IMR-90 (cell line): ENCODE measurements at regions not wholly inside any gene's neighbourhood (a gene's known extent, or its start where the extent isn't known, plus 50 kb on each side); places are given as distances from the start of the nearest gene placed in this dataset.

Experiments used
- ATAC-seq: fragments of 200-7000 bp; cut with Tn5 transposase; 2 replicates; pipeline ENCODE4 v1.9.1; 2020; ENCODE audit warnings: low read depth, mild to moderate bottlenecking, moderate library complexity
- BruUV-seq: library from RNA; stranded (reverse); fragments of 400-500 nt; replicated peaks from 2 replicates; lab custom pipeline; 2021; lab: Mats Ljungman, UMichigan
- CTCF ChIA-PET: fragments of 300-600 bp; formaldehyde crosslinking; extraction: SDS; loops from one replicate; lab custom pipeline; 2021; ENCODE audit warnings: antibody characterized with exemption; lab: Yijun Ruan, JAX
- POLR2A ChIA-PET: fragments of 300-600 bp; sonication (Branson Sonifier 250); formaldehyde crosslinking; loops from one replicate; lab custom pipeline; 2022; ENCODE audit warnings: antibody characterized with exemption; ENCODE audit not compliant: unreplicated experiment; lab: Charles Lee
- DNase-seq: peaks from one replicate; pipeline ENCODE4 v3.0.0; 2013
- H2AFZ ChIP-seq: replicated peaks from 2 replicates; pipeline ENCODE3; 2013; ENCODE audit warnings: low read length, mild to moderate bottlenecking; ENCODE audit not compliant: poor library complexity
- H2AK5ac ChIP-seq: 2 replicates; pipeline ENCODE4 v1.6.1; 2013; ENCODE audit warnings: low read depth, low read length, inconsistent platforms
- H2AK9ac ChIP-seq: replicated peaks from 2 replicates; pipeline ENCODE3; 2013; ENCODE audit warnings: mild to moderate bottlenecking, low read depth, low read length, moderate library complexity; ENCODE audit not compliant: poor library complexity
- H2BK120ac ChIP-seq: 2 replicates; pipeline ENCODE4 v1.6.1; 2013; ENCODE audit warnings: low read depth, low read length, inconsistent platforms
- H2BK15ac ChIP-seq: 3 replicates; pipeline ENCODE4 v1.6.1; 2013; ENCODE audit warnings: low read depth, low read length, inconsistent platforms
- H2BK20ac ChIP-seq: 2 replicates; pipeline ENCODE4 v1.6.1; 2013; ENCODE audit warnings: low read depth, mild to moderate bottlenecking, inconsistent platforms, low read length, moderate library complexity
- H2BK5ac ChIP-seq: 2 replicates; pipeline ENCODE4 v1.6.1; 2013; ENCODE audit warnings: mild to moderate bottlenecking, low read depth, low read length, inconsistent platforms; ENCODE audit not compliant: poor library complexity, severe bottlenecking
- H3K14ac ChIP-seq: replicated peaks from 2 replicates; pipeline ENCODE4 v1.6.1; 2013; ENCODE audit warnings: low read depth, low read length, inconsistent platforms
- H3K18ac ChIP-seq: 2 replicates; pipeline ENCODE4 v1.6.1; 2013; ENCODE audit warnings: low read depth, low read length, control low read depth
- H3K23ac ChIP-seq: 2 replicates; pipeline ENCODE4 v1.6.1; 2013; ENCODE audit warnings: low read depth, low read length, inconsistent platforms
- H3K27ac ChIP-seq: 2 replicates; pipeline ENCODE4 v1.5.1; 2013; ENCODE audit warnings: mild to moderate bottlenecking, control low read depth, low read length; ENCODE audit not compliant: insufficient read depth
- H3K27me3 ChIP-seq: 2 replicates; pipeline ENCODE4 v1.6.1; 2013; ENCODE audit warnings: low read length; ENCODE audit not compliant: control insufficient read depth, insufficient read depth
- H3K36me3 ChIP-seq: 2 replicates; pipeline ENCODE4 v1.6.1; 2013; ENCODE audit warnings: low read length, mixed read lengths; ENCODE audit not compliant: control insufficient read depth, insufficient read depth
- H3K4ac ChIP-seq: 2 replicates; pipeline ENCODE4 v1.6.1; 2013; ENCODE audit warnings: low read depth, low read length, inconsistent platforms
- H3K4me1 ChIP-seq: 2 replicates; pipeline ENCODE4 v1.6.1; 2013; ENCODE audit warnings: low read length, mixed read lengths; ENCODE audit not compliant: control insufficient read depth, insufficient read depth
- H3K4me2 ChIP-seq: 2 replicates; pipeline ENCODE4 v1.6.1; 2013; ENCODE audit warnings: low read depth, mild to moderate bottlenecking, control low read depth, low read length, moderate library complexity
- H3K4me3 ChIP-seq: 2 replicates; pipeline ENCODE4 v1.5.1; 2013; ENCODE audit warnings: low read depth, mild to moderate bottlenecking, control low read depth, low read length, moderate library complexity; ENCODE audit not compliant: insufficient read depth
- H3K56ac ChIP-seq: 2 replicates; pipeline ENCODE4 v1.6.1; 2013; ENCODE audit warnings: low read length, inconsistent platforms; ENCODE audit not compliant: insufficient read depth; ENCODE audit errors: extremely low read depth
- H3K79me1 ChIP-seq, 2 experiments: 2 replicates each; pipeline ENCODE4 v1.6.1; 2013; ENCODE audit warnings: low read length in 2 of 2, inconsistent platforms in 1 of 2, low read depth in 1 of 2
- H3K9ac ChIP-seq: 2 replicates; pipeline ENCODE4 v1.6.1; 2013; ENCODE audit warnings: low read depth, low read length, control low read depth
- H3K9me1 ChIP-seq: 2 replicates; pipeline ENCODE4 v1.6.1; 2013; ENCODE audit warnings: low read length, inconsistent platforms; ENCODE audit not compliant: insufficient read depth
- H3K9me3 ChIP-seq: 2 replicates; pipeline ENCODE4 v1.6.1; 2013; ENCODE audit warnings: low read length; ENCODE audit not compliant: control insufficient read depth, insufficient read depth
- H4K20me1 ChIP-seq: 2 replicates; pipeline ENCODE4 v1.6.1; 2013; ENCODE audit warnings: low read length, inconsistent platforms; ENCODE audit not compliant: insufficient read depth
- H4K5ac ChIP-seq: 2 replicates; pipeline ENCODE4 v1.6.1; 2013; ENCODE audit warnings: mild to moderate bottlenecking, low read depth, low read length, control low read depth
- H4K8ac ChIP-seq, 2 experiments: 2 replicates each; pipeline ENCODE4 v1.6.1; 2013; ENCODE audit warnings: low read depth in 2 of 2, low read length in 2 of 2, control low read depth in 1 of 2, inconsistent platforms in 1 of 2
- H4K91ac ChIP-seq: 2 replicates; pipeline ENCODE4 v1.6.1; 2013; ENCODE audit warnings: low read depth, low read length, inconsistent platforms; ENCODE audit not compliant: insufficient read depth
- CTCF ChIP-seq: conservative IDR thresholded peaks from 2 replicates; pipeline ENCODE4 v1.5.1; 2012; ENCODE audit warnings: mild to moderate bottlenecking, low read depth, low read length, improper control_type of control experiment
- MAFK ChIP-seq: IDR thresholded peaks from 2 replicates; pipeline ENCODE4 v1.6.1; 2012; ENCODE audit warnings: low read depth, low read length, improper control_type of control experiment
- RAD21 ChIP-seq: IDR thresholded peaks from 2 replicates; pipeline ENCODE4 v1.6.1; 2012; ENCODE audit warnings: low read length, improper control_type of control experiment
- RFX5 ChIP-seq: IDR thresholded peaks from 2 replicates; pipeline ENCODE4 v1.8.0; 2012; ENCODE audit warnings: low read depth, mild to moderate bottlenecking, low read length, moderate library complexity
- SMC3 ChIP-seq: fragments of 150-350 bp; IDR thresholded peaks from 2 replicates; pipeline ENCODE4 v1.6.1; 2016; ENCODE audit warnings: low read depth, mild to moderate bottlenecking, antibody characterized with exemption, low read length, moderate library complexity
- WGBS, 2 experiments: methylation state at CpG; one replicate each; pipeline versions ENCODE4 v1.1.5 to v1.1.7; 2013; ENCODE audit warnings: missing lambda C conversion rate in 2 of 2; ENCODE audit not compliant: insufficient read length in 1 of 2; ENCODE audit errors: extremely low coverage in 2 of 2; 5-methylcytosine and 5-hydroxymethylcytosine counted together
- dilution Hi-C: fragments of 300-500 bp; cut with HindIII; formaldehyde crosslinking; loops from one replicate; pipeline ENCODE4 v1.14.3; 2018; ENCODE audit warnings: low sequenced_read_pairs; ENCODE audit not compliant: unreplicated experiment
- in situ Hi-C: fragments of 300-500 bp; cut with MboI; formaldehyde crosslinking; loops from 3 replicates; pipeline ENCODE4 v1.14.3; 2019; ENCODE audit warnings: low sequenced_read_pairs, inconsistent platforms, mixed read lengths
- intact Hi-C: fragments of 100-400 bp; cut with micrococcal nuclease; formaldehyde crosslinking; loops from 2 replicates; pipeline ENCODE4 v1.10.0; 2022

GRCh38 chr11:114774599-114775361, 96.5 kb downstream of the NXPE2 start:
- H3K4me1 ChIP-seq: no peaks in the 10 kb centered on the region
- no peaks in the 10 kb centered on the region for H3K9me3 ChIP-seq
- H2BK15ac ChIP-seq: no peak overlapping the region
- dilution Hi-C loops (no loop called here), in situ Hi-C loops (no loop called here), intact Hi-C loops (loop anchor here (1.0 to 10.0 kb wide), 5 partner anchors 547 to 1720 kb away; no protein-coding TSS in a partner anchor)
- no peak overlapping the region for H3K14ac ChIP-seq
- H2AFZ ChIP-seq: peak overlapping the region; percentile 29
- H3K9ac ChIP-seq: no peak overlapping the region
- no peak overlapping the region for H2AK5ac ChIP-seq
- H2BK5ac ChIP-seq: no peak overlapping the region
- H4K8ac ChIP-seq: no peak overlapping the region
- no peak overlapping the region for H2BK20ac ChIP-seq
- H3K4me3 ChIP-seq: no peak overlapping the region
- no peak overlapping the region for H3K18ac ChIP-seq
- peak; percentile 89 for TF ChIP-seq RAD21
- TF ChIP-seq RFX5: no peak
- TF ChIP-seq CTCF: peak; percentile 78
- TF ChIP-seq SMC3: peak; percentile 72
- TF ChIP-seq MAFK: no peak
- no peaks in the 10 kb centered on the region for H3K36me3 ChIP-seq
- DNase-seq: peak; percentile 46
- BruUV-seq: no TSS peak
- no peaks in the 10 kb centered on the region for H3K79me1 ChIP-seq
- H3K56ac ChIP-seq: no peak overlapping the region
- POLR2A ChIA-PET: no interaction called here
- CTCF ChIA-PET: interaction anchor here (0.7 to 1.1 kb wide), 3 partner anchors 563 to 724 kb away, joined by 3 to 7 read pairs (median 3); no protein-coding TSS in a partner anchor
- H2AK9ac ChIP-seq: no peak overlapping the region
- peaks cover 2% of the 10 kb centered on the region; the same call in 1 of the 2 replicates for H3K27me3 ChIP-seq
- H4K5ac ChIP-seq: no peak overlapping the region
- ATAC-seq: peak; percentile 98
- no peaks in the 10 kb centered on the region for H4K20me1 ChIP-seq
- H3K4me2 ChIP-seq: no peak overlapping the region
- no peak overlapping the region for H4K91ac ChIP-seq
- no peak overlapping the region for H3K4ac ChIP-seq
- WGBS, 2 experiments: 60% methylated on average over 2 of the region's 19 CpGs; no CpG with 5 or more reads in 1 of the 2 experiments
- no peak overlapping the region for H3K23ac ChIP-seq
- H3K27ac ChIP-seq: no peak overlapping the region
- H3K9me1 ChIP-seq: no peaks in the 10 kb centered on the region
- no peak overlapping the region for H2BK120ac ChIP-seq
